NCI-H2107 treated with DMSO at 0.1 percent for 48 hours (cell line): ENCODE measurements at regions not wholly inside any gene's neighbourhood (a gene's known extent, or its start where the extent isn't known, plus 50 kb on each side); places are given as distances from the start of the nearest gene placed in this dataset.
"Not testable (repeated sequence)": the region's sequence is repeated elsewhere in the genome, so short reads cannot be mapped to it uniquely, and the experiment has no call there.

Source experiments
- DNase-seq: peaks from one replicate; lab custom pipeline; 2025; ENCODE audit not compliant: unreplicated experiment; lab: John Stamatoyannopoulos, UW

DNA sequence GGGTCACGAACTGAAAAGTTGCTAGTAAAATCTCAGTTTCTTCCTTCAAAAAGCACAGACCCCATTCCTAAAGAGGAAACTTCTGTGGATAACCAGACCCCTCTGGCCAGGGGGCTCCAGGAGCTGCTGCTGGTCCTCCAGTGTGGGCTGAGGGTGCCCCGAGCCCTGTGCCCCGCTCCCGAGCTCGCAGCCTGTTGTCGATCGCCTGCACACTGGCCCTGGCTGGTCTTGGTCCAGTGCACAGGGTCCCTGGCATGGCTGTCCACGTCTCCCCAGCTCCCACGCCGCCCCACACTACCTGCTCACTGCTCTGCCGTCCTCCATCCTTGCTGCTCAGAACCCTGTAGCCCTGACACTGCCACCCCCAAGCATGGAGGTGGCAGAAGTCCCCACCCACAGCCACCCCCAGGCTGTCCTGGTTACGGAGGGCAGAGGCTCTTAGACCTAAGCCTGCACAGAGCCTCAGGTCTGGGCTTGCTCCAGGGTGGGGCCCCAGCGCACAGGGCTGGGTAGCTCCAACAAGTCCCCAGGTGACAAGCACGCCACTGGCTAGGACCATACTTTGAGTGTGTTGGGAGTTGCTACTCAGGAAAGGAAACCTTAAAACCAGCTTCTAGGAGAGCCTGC lies 87.0 kb downstream of the PLXNA1 start:
- no peak for DNase-seq

DNA sequence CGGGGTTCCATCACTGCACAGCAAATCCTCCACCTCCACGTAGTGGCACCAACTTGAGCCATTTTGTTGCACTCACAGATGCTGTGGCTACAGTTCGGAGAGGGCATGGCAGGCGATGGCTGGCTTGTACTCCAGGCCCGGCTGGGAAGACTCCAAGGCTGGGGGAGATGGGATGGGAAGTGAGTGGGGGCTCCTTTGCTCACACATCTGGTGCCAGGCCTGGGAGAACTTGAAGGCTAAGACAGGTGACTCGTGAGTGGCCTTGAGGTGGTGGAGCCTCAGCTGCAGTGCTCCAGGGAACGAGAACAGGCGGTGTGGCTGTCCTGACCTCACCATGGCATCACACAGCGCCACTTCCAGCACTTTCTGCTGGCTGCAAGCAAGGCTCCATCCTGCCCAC lies 87.9 kb downstream of the PLXNA1 start:
- no peak for DNase-seq

DNA sequence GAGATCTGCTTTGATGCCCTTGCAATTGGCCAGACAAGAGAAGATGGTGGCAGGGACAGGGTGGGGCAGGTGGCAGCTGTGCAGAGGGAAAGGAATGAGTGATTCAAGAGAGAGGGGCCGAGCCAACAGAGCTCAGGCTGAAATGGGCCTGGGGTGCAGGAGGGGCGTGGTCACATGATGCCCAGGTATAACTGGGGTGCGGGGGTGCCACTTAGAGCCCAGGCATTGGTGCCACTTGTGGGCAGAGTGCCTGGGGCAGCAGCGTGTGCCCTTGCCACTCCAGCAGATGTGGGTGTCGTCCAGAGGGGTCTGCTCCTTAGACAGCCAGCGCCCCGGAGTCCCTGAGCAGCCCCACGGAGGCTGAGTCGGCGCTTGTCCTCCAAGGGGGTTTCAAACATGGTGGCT lies 88.7 kb downstream of the PLXNA1 start:
- no peak for DNase-seq

DNA sequence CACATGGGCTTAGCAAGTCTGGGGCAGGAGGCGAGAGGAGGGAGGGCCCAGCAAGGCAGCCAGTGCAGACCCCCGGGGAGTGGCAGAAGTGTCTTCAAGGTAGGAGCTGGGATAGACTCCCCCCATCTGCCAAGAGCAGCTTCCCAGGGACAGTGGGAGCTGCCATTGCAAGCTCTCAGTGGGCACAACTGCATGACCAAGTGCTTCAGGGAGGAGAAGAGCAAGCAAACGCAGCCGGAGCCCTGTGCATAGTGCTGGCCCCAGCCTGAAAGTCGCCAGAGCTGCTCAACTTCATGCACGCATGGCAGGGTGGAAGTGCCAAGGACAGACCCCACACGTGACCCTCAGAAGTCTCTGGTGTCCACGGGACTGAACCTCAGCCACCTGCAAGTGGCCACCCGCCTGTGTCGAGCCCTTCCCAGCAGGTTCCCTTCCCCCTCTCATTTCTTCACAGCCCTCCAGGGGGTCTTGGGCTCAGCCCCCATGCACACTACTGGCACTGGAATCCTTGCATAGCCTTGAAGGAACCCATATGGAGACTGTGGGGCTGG lies 89.4 kb downstream of the PLXNA1 start:
- DNase-seq, result no peak

DNA sequence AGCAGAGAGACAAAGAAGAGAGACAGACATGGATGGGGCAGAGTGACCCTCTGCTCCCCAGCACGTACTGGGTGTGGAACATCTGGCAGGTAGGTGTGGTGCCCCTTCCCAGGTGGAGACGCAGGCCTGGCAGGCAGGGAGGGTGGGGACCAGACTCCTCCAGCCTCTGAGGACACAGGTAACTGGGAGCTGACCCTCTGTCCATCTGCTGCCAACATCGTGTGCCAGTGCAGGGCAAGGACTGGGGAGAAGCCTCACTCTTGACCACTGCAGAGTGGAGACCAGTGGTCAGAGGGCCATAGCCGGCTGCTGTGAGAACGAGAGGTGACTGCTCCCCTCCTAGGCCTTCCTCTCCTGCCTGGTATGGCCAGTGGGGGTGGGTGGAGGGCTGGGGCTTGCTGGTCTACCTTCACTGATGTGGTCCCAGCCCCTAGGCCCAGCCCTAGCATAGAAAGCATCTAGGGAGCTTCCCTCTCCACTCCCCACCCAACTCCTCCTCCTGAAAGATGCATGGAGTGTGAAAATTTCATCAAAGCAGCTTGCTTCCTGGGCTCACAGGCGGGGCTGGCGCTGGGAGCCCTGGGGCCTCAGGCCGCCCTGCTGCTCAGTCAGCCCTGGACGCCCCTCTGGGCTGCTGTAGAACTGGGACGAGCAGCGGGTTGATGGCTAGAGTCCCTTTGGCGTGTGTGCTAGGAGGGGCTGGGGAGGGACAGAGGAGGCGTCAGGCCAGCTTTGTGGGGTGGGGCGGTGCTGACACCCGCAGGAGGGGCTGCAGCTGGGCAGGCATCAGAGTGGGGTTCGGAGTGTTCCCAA lies 90.3 kb downstream of the PLXNA1 start:
- DNase-seq, result no peak

DNA sequence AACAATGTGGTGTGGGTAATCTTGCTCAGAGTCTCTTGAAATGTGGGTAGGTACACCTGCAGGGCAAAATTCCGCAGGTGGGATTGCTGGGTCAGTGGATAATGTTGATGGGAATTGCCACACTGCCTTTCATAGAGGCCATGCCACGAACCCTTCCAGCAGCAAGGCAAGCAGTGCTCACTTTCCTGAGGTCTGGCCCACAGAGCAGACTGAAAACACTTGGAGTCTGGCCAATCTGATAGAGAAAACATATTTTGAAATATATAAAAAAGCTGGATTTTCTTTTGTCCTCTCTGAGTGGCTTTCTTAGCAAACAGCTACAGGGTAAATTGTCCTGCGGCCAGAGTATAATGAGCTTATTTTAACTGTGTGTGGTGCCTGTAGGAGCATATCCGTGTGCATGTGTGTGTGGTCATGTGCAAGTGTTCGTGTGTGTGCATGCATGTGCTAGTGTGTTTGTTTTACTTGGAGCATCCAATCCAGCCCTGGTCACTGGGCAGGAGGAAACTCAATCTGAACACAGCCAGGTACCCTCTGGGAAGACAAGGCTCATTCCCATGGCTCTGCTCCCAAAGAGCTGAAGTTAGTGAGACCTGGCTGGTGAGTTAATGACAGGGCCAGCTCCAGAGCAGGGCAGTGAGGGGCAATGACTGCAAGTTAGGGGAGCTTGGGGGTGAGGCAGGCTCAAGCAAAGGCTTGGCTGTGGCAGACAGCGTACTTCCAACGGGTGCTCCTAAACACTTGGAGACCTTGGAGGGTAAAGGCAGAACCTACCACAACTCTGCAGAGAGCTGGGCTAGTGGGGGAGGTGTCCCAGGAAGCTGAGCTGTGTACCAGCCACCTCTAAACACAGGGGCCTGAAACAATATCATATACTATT lies 91.3 kb downstream of the PLXNA1 start:
- no peak for DNase-seq

DNA sequence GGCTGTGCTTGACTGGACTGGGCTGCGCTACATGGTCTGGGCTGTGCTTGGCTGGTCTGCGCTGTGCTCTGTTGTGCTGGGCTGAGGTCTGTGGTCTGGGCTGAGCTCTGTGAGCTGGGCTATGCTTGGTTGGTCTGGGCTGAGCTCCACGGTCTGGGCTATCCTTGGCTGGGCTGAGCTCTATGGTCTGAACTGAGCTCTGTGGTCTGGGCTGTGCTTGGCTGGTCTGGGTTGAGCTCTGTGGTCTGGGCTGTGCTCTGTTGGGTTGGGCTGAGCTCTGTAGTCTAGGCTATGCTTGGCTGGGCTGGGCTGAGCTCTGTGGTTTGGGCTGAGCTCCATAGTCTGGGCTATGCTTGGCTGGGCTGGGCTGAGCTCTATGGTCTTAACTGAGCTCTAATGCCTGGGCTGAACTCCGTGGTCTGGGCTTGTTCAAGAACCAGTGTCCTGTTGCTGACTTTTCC lies 92.0 kb downstream of the PLXNA1 start:
- peak; percentile 67 for DNase-seq

DNA sequence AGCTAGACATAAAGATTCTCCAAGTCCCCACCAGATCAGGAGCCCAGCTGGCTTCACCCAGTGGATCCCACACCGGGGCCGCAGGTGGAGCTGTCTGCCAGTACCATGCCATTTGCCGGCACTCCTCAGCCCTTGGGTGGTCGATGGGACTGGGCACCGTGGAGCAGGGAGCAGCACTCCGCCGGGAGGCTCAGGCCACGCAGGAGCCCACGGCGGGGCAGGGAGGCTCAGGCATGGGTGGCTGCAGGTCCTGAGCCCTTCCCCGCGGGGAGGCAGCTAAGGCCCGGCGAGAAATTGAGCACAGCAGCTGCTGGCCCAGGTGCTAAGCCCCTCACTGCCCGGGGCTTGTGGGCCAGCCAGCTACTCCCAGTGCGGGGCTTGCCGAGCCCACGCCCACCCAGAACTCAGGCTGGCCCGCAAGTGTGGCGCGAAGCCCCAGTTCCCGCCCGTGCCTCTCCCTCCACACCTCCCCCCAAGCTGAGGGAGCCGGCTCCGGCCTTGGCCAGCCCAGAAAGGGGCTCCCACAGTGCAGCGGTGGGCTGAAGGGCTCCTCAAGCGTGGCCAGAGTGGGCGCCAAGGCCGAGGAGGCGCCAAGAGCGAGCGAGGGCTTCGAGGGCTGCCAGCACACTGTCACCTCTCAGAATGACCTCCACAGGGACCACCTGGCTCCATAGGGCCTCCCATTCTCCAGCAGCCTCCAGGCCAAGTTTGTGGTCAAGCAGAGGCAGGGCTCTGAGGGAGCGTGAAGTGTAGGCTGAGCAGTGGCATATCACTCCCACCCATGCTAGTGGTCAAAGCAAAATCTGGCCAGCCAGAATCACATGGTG lies 93.5 kb downstream of the PLXNA1 start:
- DNase-seq, result not testable (repeated sequence)

DNA sequence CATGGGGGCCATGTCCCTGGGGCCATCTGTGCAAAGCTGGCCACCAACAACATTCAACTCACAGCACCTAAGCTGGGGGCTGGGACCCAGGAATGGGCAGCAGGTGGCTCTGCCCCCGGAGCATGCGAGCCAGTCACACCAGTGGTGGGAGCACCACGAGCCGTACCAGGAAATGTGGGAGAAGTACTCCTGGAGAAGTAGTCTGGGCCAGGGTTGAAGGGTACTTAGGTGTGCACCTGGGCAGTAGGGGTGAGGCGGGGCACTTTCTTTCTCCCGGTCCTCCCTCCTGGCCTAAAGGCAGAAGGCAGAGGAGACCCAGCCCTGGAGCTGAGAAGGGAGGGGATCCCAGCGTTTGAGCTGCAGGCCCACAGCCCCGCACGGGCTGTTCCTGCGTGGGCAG lies 94.2 kb downstream of the PLXNA1 start:
- DNase-seq, result no peak

DNA sequence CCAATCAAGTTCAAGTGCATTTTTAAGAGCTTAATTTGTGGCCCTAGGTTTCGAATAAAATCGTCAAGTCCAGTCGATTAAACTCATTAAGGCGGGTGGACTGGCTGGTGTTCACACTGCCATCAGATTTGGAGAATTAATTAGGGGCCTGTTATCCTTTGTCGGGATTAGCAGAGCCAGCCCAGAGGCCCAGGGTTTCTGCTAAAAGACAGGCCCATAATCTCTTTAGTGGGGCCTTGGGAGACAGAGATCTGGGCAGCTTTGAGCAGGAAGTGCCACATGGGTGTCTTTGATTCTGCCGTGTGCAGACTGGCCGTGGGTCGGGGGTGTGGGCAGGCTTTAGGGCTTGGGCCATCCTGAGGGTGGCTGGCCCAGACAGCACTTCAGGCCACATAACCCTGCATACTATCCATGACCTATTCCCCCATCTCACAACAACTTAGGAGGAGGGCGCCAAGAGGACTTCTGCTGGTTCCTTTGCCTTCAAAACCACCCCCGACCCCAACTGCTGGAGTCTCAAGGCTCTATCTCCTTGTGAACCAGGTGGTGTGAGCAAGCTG lies 94.7 kb downstream of the PLXNA1 start:
- DNase-seq, result no peak

DNA sequence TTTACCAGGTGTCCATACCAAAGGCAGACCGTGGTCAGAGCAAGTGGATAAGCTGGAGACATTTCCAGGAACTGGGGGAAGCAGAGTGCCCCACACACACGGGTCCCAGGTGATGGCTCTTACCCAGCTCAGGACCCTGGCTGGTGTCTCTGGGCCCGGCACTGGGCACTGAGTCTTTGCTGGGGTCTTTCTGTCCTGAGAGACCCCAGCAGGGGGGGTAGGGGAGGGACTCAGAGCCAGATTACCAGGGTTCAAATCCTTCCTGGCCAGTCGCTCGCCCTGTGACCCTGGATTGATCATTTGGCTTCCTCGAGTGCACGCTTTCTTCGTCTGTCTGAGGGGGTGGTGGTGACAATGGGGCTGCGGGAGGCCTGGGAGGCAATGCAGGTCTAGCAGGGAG lies 95.7 kb downstream of the PLXNA1 start:
- DNase-seq, result no peak

DNA sequence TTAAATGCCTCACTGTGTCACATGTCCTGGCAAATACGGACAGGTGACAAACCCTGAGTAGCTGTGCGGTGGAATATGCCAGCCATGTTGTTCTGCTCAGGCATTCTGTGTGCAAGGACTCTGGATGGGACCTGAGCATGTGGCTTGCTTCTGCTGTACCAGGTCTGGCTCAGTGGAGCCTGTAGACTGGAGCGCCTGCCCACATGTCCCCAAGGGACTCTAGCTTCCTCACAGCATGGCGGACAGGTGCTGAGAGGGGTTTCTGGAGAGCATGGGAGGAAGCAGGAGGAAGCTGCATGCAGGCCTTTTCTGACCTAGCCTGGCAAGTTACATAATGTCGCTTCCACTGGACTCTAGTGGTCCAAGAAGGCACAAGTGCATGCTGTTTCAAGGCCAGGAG lies 96.3 kb downstream of the PLXNA1 start:
- DNase-seq, result peak; percentile 2

DNA sequence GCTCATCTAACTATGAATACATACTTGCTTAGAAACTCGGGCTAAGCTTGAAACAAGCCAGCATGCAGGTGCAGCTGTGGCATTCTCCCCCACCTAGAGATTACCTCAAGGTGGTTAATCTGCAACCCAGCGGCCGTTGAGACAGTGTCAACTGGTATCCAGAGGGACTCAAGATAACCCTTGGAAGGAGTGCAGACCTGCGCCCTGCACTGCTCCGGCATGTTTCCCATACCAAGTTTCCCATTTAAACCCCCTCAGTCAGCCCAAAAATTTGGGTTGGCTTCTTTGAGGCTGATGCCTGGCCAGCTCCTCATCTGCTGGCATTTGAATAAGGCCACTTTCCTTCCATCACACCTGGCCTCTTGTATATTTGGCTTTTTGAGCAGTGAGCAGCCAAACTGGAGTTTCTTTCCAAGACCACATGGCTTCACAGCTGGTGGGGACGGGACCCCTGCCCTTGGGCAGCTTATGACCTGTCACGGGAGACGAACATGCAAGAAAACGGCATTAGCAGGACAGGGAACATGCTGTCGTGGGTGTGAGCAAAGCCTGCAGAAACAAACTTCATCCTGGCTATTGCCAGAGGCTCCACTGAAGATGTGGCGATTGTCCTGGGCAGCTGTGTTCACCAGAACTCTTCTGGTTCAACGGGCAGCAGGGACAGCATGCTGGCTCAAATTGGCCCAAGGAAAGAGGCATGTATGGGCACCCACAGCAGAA lies 98.2 kb downstream of the PLXNA1 start:
- DNase-seq, result no peak

DNA sequence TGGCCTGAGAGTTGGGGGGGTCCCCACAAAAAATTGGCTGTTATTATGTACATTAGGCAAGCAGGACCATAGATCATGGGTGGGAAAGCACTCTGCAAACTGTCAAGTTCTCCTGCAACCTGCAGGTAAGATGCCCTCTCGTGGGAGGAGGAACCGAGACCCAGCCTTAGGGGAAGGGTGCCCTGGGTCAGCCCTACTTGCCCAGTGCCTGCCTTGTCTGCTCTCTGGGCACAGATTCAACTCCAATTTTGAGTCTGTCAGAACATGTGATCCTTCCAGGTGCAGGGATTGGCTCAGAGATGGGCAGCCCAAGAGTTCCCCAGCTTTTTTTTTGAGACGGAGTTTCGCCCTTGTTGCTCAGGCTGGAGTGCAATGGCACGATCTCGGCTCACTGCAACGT lies 99.2 kb downstream of the PLXNA1 start:
- no peak for DNase-seq

DNA sequence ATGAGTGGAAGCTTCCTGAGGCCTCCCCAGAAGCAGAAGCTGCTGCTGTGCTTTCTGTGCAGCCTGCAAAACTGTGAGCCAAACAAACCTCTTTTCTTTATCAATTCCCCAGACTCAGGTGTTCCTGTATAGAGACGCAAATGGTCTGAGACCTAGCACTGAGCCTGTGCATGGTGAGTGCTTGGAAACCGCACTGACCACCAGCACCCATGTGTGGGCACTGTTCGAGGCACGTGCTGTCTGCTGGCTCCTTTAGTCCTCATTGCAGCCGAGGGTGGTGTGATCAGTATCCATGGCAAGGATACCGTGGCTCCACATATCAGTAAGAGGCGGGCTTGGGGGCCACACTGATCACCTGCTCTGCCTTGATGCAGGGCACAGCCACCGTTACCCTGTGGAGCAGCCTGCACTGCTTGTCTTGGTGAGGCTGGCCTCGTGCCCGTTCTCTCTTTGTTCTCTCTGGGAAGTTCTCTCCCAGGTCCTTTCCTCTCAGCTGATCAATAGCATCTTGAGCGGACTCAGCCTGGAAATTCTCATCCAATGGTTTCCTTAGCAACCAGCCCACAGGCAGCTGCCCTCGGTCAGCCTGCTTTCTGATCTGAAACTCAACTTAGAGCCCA lies 101.0 kb downstream of the PLXNA1 start:
- DNase-seq, result peak; percentile 3

DNA sequence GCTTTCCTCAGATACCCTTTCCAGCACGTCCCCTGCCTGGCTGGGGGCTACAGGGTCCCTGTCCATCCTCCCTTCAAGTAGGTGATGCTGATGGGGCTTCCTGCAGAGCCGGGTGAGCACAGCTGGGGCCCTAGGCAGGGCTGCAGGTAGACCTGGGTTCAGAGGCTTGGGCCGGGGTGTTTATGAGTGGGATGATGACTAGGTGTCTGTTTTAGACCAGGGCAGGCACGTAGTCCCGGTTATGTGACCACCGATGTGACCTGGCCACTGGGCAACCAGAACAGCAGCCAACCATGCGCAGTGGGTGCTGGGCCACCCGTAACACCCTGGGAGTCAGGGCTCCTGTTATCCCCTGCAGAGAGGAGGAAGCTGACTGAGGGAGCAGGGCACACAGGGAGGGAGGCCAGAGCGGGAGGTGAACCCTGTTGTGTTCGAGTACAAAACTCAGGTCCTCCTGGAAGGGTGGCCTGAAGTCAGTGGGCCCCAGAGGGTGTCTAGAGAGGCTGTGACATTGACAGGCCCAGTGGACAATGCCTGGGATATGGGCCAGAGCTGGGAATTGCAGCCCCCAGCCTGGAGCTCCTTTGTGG lies 101.6 kb downstream of the PLXNA1 start:
- DNase-seq, result no peak

DNA sequence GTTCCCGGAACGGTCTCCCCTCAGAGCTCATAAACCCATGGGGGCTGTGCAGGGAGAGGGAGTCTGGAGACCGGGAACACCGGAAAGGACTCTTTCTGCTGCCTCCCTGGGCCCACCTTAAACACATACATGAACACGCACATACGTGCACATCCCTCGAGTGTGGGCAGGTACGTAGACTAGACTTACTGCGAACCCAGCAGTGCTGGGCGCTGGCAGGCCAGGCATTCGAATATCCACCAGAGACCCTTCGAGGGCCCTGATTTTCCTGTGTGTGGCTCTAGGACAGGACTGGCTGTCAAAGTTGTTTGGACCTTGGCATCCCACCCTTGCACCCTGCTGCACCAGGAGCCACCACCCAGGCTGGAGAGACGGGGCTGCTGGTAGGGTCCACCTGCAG lies 102.7 kb downstream of the PLXNA1 start:
- no peak for DNase-seq

DNA sequence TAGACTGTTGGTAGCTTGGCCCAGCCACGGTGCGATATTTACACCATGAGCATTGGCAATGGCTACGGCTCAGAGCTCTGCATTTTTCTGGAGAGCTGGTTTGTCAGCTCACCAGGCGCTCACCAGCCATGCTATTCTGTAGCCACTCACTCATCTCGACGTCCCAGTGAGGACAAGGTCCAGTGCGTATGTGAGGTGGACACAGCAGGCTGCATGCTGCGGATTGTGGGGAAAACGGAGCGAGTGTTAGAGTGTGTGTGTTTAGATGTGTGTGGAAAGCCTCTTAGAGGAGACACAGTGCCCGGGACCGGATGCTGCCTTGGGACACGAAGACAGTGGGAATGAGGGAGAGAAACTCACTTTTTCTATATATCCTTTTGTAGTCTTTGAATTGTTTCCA lies 103.7 kb downstream of the PLXNA1 start:
- DNase-seq, result not testable (repeated sequence)

DNA sequence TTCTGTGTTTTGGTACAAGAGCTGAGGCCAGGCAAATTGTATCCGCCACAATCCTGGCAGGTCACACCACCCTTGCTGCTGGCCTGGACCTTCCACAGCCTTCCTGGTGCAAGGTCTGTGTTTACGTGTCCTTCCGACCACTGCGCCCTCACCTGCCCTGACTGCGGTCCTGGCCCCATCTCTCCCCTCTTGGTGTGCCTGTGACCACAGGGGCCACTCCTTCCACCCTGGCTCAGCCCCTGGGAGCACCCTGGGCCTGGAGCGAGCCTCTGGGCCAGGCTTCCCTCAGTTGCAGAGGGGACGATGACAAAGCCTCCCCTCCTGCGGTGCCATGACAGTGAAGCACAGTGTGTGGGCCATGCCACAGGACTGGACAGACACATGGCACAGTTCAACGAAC lies 104.5 kb downstream of the PLXNA1 start:
- no peak for DNase-seq
